ENCODE measurements at regions not wholly inside any gene's neighbourhood (a gene's known extent, or its start where the extent isn't known, plus 50 kb on each side); places are given as distances from the start of the nearest gene placed in this dataset.

DNA sequence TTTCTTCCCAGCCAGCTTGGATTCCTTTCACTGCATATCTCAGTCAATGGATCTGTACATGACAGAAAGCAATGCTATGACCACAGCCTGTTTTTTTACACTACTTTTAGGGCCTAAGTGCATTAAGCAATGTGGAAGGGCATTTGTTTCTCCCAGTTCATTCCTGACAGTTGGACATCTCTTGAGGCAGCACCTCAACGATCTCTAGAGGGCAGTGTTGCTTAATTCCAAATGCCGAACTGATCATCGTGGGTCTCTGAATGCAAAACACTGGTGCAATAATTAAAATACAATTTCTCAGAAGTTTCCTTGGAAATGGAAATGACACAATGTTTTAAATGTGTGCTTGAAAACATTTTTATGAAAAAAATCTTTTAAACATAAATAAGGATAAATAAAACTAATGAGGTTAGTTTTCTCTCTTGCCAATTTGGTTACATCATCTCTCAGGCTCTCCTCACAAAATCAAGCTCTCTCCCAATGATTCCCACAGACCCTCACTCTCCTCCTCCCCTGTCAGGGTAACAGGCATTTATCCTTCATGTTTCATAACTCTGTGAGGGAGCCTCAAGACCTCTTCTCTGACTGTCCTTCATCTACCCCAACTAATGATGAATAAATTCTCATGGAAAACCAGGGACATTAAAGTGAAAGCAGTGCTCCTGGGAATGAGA, 192.4 kb upstream of the SLC16A7 start:
- TF ChIP-seq, protein P1, sequence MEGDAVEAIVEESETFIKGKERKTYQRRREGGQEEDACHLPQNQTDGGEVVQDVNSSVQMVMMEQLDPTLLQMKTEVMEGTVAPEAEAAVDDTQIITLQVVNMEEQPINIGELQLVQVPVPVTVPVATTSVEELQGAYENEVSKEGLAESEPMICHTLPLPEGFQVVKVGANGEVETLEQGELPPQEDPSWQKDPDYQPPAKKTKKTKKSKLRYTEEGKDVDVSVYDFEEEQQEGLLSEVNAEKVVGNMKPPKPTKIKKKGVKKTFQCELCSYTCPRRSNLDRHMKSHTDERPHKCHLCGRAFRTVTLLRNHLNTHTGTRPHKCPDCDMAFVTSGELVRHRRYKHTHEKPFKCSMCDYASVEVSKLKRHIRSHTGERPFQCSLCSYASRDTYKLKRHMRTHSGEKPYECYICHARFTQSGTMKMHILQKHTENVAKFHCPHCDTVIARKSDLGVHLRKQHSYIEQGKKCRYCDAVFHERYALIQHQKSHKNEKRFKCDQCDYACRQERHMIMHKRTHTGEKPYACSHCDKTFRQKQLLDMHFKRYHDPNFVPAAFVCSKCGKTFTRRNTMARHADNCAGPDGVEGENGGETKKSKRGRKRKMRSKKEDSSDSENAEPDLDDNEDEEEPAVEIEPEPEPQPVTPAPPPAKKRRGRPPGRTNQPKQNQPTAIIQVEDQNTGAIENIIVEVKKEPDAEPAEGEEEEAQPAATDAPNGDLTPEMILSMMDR (IDR thresholded peaks at IDR 0.05): peak; percentile 89

DNA sequence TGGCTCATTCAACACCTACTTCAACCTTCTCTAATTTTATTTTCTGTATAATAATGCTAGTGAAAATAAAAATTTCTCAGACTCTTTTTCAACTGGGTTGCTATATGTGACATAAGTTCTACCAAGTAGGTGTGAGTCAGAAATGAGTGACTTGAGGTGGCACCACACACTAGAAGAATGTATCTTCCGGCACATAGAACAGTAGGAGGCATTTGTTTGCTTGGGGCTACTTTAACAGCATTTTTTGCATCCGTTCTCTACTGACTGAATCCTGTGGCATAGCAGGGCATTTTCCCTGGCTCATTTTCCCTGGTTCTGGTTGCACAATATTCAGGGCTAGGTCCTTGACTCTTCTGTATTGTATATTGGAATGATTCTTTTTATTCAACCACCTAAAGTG, 194.0 kb upstream of the SLC16A7 start:
- TF ChIP-seq, protein P1 (IDR thresholded peaks at IDR 0.05): no peak

DNA sequence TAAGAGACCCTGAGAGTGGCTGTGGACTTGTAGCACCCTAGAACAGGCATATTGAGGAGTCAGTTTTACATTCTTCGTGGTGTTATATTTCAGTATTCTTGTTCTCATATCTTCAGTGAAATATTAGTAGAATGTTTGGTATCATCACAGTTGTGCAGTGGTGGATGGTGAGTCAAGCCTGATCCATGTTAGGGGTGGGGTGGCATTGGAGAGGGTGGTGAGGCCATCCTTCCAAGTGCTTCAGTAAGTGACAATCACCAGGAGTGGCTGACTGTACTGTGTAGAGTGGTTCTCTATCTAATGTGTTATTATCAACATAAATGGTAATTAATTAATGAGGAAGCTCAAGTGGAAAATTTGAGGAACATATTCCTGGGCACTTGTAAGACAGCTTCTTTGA, 197.7 kb upstream of the SLC16A7 start:
- TF ChIP-seq, protein P1 (IDR thresholded peaks at IDR 0.05): no peak

DNA sequence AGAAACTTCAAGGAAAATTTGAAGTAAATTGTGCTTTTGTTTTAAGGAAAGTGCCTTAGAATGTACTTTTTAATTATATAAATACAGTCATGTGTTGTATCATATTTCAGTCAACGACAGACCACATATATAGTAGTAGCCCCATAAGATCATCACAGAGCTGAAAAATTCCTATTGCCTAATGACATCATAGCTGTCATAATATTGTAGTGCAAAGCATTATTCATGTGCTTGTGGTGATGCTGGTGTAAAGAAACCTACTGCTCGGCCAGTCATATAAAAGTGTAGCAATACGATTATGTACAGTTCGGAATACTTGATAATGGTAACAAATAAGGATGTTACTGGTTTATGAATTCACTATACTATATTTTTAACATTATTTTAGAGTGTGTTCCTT, 198.9 kb upstream of the SLC16A7 start:
- TF ChIP-seq, protein P1 (IDR thresholded peaks at IDR 0.05): no peak

DNA sequence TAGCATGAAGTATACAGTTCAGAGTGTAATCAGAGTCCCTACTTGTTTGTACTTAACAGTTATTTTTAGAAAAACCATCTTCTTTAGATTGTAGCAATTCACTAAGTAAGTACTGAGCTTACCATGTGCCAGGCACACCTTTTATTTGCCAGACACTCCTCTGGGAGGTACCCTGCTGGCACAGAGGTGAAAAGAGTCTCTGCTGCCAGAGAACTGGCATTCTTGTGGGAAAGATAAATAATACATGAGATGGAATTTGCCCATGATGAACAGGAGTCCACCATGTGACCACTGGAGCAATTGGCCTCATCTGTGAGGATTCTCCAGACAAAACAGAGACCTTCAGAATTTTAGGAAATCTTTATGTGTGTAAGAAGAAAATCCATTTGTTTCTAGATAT, 199.3 kb upstream of the SLC16A7 start:
- TF ChIP-seq, protein P1 (IDR thresholded peaks at IDR 0.05): no peak

DNA sequence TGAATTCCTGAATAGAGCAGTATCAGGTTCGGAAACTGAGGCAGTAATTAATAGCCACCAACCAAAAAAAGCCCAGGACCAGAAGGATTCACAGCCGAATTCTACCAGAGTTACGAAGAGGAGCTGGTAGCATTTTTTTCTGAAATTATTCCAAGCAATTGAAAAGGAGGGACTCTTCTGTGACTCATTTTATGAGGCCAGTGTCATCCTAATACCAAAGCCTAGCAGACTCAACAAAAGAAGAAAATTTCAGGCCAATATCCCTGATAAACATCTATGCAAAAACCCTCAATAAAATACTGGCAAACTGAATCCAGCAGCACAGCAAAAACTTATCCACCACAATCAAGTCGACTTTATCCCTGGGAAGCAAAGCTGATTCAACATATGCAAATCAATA, 202.3 kb upstream of the SLC16A7 start:
- TF ChIP-seq, protein P1 (IDR thresholded peaks at IDR 0.05): no peak

DNA sequence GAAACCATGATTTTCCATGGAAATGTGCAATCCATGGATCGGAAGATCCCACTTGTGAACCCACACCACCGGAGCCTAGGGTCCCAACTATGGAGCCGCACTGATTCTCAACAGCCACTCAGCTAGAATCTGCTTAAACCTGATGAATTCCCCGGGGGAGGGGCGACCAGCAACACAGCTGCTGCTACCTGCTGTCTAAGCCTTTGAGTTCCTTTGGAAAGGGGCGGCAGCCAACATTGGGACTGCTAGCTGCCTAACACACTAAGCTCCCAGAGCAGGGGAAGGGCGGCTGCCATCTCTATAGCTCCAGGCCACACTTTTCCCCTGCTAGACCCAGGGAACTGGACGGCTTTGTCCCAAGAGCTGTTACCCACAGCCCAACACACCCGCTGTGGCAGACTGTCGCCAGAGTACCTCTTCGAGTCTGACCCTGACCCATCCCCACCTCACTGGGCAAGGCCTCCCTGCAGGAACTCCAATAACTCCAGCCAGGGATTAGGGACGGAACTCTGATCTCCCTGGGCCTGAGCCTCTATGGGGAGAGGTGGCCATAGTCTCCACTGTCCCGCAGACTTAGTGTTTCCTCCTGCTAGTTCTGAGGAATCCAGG, 205.8 kb upstream of the SLC16A7 start:
- TF ChIP-seq, protein P1 (IDR thresholded peaks at IDR 0.05): no peak
